ENCODE measurements at regions not wholly inside any gene's neighbourhood (a gene's known extent, or its start where the extent isn't known, plus 50 kb on each side); places are given as distances from the start of the nearest gene placed in this dataset.
"Not testable (repeated sequence)": the region's sequence is repeated elsewhere in the genome, so short reads cannot be mapped to it uniquely, and the experiment has no call there.

DNA sequence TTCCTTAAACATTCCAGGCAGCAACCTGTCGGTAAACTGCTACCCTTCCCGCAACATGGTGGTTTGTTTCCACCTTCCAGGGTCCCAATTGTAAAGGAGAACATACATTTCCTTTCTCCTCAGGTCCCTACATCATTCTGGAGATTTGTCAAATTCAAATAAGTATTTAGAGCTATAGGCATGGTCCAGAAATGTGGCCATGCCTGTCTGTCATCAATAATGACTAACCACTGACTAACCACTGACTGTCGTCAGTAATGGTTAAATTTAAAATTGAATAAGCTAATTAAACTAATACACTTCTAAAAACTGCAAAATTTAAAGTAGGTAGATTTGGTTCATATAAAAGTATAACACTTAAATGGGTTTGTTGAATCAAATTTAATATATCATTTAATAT is 984.0 kb upstream of the SLC39A10 start (continued):
- TF ChIP-seq, protein P1, sequence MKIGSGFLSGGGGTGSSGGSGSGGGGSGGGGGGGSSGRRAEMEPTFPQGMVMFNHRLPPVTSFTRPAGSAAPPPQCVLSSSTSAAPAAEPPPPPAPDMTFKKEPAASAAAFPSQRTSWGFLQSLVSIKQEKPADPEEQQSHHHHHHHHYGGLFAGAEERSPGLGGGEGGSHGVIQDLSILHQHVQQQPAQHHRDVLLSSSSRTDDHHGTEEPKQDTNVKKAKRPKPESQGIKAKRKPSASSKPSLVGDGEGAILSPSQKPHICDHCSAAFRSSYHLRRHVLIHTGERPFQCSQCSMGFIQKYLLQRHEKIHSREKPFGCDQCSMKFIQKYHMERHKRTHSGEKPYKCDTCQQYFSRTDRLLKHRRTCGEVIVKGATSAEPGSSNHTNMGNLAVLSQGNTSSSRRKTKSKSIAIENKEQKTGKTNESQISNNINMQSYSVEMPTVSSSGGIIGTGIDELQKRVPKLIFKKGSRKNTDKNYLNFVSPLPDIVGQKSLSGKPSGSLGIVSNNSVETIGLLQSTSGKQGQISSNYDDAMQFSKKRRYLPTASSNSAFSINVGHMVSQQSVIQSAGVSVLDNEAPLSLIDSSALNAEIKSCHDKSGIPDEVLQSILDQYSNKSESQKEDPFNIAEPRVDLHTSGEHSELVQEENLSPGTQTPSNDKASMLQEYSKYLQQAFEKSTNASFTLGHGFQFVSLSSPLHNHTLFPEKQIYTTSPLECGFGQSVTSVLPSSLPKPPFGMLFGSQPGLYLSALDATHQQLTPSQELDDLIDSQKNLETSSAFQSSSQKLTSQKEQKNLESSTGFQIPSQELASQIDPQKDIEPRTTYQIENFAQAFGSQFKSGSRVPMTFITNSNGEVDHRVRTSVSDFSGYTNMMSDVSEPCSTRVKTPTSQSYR (CRISPR knock-in tag; IDR thresholded peaks at IDR 0.05) = no peak
- no peak for TF ChIP-seq TEAD1 (CRISPR knock-in tag; IDR thresholded peaks at IDR 0.05)
- no peak for TF ChIP-seq HMGA2 (CRISPR knock-in tag; IDR thresholded peaks at IDR 0.05)
- TF ChIP-seq JUN (CRISPR knock-in tag; IDR thresholded peaks at IDR 0.05) = no peak
- no peak for TF ChIP-seq TP53 (CRISPR knock-in tag; IDR thresholded peaks at IDR 0.05)
- TF ChIP-seq NR1H2 (CRISPR knock-in tag; IDR thresholded peaks at IDR 0.05) = no peak
- TF ChIP-seq, protein P2, sequence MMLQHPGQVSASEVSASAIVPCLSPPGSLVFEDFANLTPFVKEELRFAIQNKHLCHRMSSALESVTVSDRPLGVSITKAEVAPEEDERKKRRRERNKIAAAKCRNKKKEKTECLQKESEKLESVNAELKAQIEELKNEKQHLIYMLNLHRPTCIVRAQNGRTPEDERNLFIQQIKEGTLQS (CRISPR knock-in tag; conservative IDR thresholded peaks at IDR 0.05) = no peak

DNA sequence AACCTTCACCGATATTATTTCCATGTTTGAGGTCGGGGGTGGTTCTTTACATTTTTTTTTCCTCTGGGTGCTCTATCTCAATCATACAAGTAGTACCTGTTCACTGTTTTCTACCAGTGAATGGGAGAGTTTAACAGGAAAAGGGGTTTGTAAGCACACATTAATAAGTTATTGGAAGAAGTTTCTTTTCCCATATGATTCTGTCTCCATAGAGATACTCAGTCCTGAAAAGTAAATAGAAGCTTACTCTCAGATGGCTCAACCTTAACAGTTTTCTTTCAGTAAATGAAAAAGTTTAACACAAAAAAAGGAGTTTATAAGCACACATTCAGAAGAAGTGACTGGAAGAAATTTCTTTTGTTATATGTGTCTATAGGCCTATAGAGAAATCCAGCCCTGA is 995.6 kb upstream of the SLC39A10 start:
- H3K27ac Mint-ChIP-seq = no peak overlapping the region
- DNase-seq (ENCODE audit: low spot score) (no peak), ATAC-seq (no peak)
- H3K27me3 Mint-ChIP-seq (ENCODE audit: low read depth) = no peaks in the 10 kb centered on the region
- ChIA-PET POLR2A (no interaction called here), CTCF (no interaction called here)
- no peaks in the 10 kb centered on the region for H3K9me3 Mint-ChIP-seq
- H3K36me3 Mint-ChIP-seq = no peaks in the 10 kb centered on the region
- no peak overlapping the region for H3K4me3 Mint-ChIP-seq
- no peak for TF ChIP-seq MYBL2 (CRISPR knock-in tag; IDR thresholded peaks at IDR 0.05)
- no peak for TF ChIP-seq IRF2 (CRISPR knock-in tag; IDR thresholded peaks at IDR 0.05; ENCODE audit: borderline replicate concordance, low read depth)
- TF ChIP-seq, protein P3, sequence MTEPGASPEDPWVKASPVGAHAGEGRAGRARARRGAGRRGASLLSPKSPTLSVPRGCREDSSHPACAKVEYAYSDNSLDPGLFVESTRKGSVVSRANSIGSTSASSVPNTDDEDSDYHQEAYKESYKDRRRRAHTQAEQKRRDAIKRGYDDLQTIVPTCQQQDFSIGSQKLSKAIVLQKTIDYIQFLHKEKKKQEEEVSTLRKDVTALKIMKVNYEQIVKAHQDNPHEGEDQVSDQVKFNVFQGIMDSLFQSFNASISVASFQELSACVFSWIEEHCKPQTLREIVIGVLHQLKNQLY (CRISPR knock-in tag; IDR thresholded peaks at IDR 0.05) = no peak
- TF ChIP-seq TEAD4 (CRISPR knock-in tag; IDR thresholded peaks at IDR 0.05) = no peak
- TF ChIP-seq, protein P4, sequence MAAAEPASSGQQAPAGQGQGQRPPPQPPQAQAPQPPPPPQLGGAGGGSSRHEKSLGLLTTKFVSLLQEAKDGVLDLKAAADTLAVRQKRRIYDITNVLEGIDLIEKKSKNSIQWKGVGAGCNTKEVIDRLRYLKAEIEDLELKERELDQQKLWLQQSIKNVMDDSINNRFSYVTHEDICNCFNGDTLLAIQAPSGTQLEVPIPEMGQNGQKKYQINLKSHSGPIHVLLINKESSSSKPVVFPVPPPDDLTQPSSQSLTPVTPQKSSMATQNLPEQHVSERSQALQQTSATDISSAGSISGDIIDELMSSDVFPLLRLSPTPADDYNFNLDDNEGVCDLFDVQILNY (CRISPR knock-in tag; IDR thresholded peaks at IDR 0.05) = no peak
- TF ChIP-seq, protein P5, sequence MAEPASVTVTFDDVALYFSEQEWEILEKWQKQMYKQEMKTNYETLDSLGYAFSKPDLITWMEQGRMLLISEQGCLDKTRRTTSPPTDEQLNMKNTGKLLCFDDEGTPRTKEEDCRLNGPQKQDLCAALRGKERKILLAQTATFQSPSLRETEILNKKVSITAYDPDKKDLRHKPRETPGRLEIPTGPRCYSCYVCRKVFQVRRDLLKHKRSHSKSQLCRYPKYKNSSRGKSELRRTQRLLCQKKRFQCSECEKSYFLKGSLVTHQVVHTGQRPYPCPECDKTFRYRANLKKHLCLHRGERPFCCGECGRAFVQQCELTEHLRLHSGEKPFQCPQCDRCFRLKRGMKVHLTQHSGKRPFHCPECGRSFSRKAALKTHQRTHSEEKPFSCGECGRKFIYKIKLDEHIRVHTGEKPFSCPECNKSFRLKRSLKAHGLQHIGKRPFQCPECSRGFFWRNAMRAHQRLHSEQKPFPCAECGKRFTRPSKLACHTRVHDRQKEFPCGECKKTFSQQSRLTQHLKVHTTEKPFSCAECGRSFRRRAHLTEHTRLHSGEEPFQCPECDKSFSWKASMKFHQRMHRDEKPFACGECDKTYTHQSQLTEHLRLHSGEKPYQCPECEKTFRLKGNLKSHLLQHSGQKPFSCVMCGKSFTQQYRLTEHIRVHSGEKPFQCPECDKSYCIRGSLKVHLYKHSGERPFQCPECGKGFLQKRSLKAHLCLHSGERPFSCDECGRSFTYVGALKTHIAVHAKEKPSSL (CRISPR knock-in tag; conservative IDR thresholded peaks at IDR 0.05) = no peak
- no peak for TF ChIP-seq CREM (CRISPR knock-in tag; IDR thresholded peaks at IDR 0.05)
- H3K4me1 Mint-ChIP-seq = no peaks in the 10 kb centered on the region

DNA sequence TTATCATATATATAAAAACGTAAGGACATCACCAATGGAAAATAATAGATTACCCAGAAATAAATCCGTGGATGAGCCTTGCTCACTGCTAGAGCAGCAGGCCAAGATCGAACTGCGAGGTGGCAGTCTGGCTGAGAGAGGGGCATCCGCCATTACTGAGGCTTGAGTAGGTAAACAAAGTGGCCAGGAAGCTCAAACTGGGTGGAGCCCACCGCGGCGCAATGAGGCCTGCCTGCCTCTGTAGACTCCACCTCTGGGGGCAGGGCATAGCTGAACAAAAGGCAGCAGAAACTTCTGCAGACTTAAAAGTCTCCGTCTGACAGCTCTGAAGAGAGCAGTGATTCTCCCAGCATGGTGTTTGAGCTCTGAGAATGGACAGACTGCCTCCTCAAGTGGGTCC is 1018.0 kb upstream of the SLC39A10 start:
- H3K4me1 Mint-ChIP-seq; CTCF ChIA-PET; POLR2A ChIA-PET; H3K27ac Mint-ChIP-seq; ATAC-seq; H3K36me3 Mint-ChIP-seq; H3K4me3 Mint-ChIP-seq; H3K27me3 Mint-ChIP-seq (ENCODE audit: low read depth): not testable (repeated sequence)
- peaks cover 34% of the 10 kb centered on the region for H3K9me3 Mint-ChIP-seq
- DNase-seq (ENCODE audit: low spot score) = peak; percentile 11

DNA sequence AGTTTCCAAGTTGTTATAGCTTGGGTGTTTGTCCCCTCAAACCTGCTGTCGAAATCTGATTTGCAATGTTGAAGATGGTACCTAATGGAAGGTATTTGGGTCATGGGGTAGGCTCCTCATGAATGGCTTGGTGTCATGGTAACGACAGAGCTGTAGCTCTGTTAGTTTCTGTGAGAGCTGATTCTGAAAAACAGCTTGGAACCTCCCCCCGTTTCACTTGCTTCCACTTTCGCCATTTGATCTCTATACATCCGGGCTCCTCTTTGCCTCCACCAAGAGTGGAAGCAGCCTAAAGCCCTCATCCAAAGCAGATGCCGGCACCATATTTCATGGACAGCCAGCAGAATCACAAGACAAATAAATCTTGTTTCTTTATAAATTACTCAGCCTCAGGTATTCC is 1035.1 kb upstream of the SLC39A10 start:
- DNase-seq (ENCODE audit: low spot score) (no peak), ATAC-seq (peak; percentile 46)
- TF ChIP-seq GRHL2 (CRISPR knock-in tag; IDR thresholded peaks at IDR 0.05; ENCODE audit: insufficient replicate concordance, severe bottlenecking) = no peak
- TF ChIP-seq, protein P1 (CRISPR knock-in tag; IDR thresholded peaks at IDR 0.05) = no peak
- no peak for TF ChIP-seq ZNF219 (CRISPR knock-in tag; IDR thresholded peaks at IDR 0.05; ENCODE audit: borderline replicate concordance)
- no peak for TF ChIP-seq NFATC4 (CRISPR knock-in tag; IDR thresholded peaks at IDR 0.05)
- TF ChIP-seq, protein P6, sequence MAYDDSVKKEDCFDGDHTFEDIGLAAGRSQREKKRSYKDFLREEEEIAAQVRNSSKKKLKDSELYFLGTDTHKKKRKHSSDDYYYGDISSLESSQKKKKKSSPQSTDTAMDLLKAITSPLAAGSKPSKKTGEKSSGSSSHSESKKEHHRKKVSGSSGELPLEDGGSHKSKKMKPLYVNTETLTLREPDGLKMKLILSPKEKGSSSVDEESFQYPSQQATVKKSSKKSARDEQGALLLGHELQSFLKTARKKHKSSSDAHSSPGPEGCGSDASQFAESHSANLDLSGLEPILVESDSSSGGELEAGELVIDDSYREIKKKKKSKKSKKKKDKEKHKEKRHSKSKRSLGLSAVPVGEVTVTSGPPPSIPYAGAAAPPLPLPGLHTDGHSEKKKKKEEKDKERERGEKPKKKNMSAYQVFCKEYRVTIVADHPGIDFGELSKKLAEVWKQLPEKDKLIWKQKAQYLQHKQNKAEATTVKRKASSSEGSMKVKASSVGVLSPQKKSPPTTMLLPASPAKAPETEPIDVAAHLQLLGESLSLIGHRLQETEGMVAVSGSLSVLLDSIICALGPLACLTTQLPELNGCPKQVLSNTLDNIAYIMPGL (CRISPR knock-in tag; IDR thresholded peaks at IDR 0.05) = no peak
- ChIA-PET CTCF (no interaction called here), POLR2A (no interaction called here)
- Mint-ChIP-seq H3K9me3 (no peaks in the 10 kb centered on the region), H3K27me3 (ENCODE audit: low read depth) (no peaks in the 10 kb centered on the region), H3K36me3 (no peaks in the 10 kb centered on the region), H3K4me3 (no peak overlapping the region), H3K4me1 (peaks cover 3% of the 10 kb centered on the region; the same call in 1 of the 2 replicates), H3K27ac (no peak overlapping the region)

Measured in WTC11 (cell line).